HG03520 (cell line): ENCODE measurements at regions not wholly inside any gene's neighbourhood (a gene's known extent, or its start where the extent isn't known, plus 50 kb on each side); places are given as distances from the start of the nearest gene placed in this dataset.

ENCODE experiments used
- ATAC-seq: cut with Tn5 transposase; IDR thresholded peaks from one replicate; pipeline ENCODE4 v1.9.1; 2021; ENCODE audit warnings: mild to moderate bottlenecking, moderate library complexity; ENCODE audit not compliant: unreplicated experiment

GRCh38 chr6:92545861-92546260 lies 873.5 kb downstream of the EPHA7 start:
- no peak for ATAC-seq

- ATAC-seq = no peak
Measured at GRCh38 chr6:92541448-92542060, 877.8 kb downstream of the EPHA7 start.

- no peak for ATAC-seq
Measured at GRCh38 chr6:92538926-92539325, 880.4 kb downstream of the EPHA7 start.

GRCh38 chr6:92538275-92538674 lies 881.1 kb downstream of the EPHA7 start:
- no peak for ATAC-seq

GRCh38 chr6:92534109-92534508 lies 885.2 kb downstream of the EPHA7 start:
- ATAC-seq = no peak

- ATAC-seq = no peak
Measured at GRCh38 chr6:92522589-92522988, 896.8 kb downstream of the EPHA7 start.

GRCh38 chr6:92521553-92521952 lies 897.8 kb downstream of the EPHA7 start:
- ATAC-seq = no peak

- no peak for ATAC-seq
Measured at GRCh38 chr6:92510137-92510536, 909.2 kb downstream of the EPHA7 start.

- ATAC-seq = no peak
Measured at GRCh38 chr6:92507552-92507951, 911.8 kb downstream of the EPHA7 start.

- no peak for ATAC-seq
Measured at GRCh38 chr6:92504509-92504908, 914.9 kb downstream of the EPHA7 start.

GRCh38 chr6:92497281-92497680 lies 922.1 kb downstream of the EPHA7 start:
- no peak for ATAC-seq

GRCh38 chr6:92496527-92496926 lies 922.8 kb downstream of the EPHA7 start:
- no peak for ATAC-seq

GRCh38 chr6:92495242-92495641 lies 924.1 kb downstream of the EPHA7 start:
- no peak for ATAC-seq

GRCh38 chr6:92485487-92485886 lies 933.9 kb downstream of the EPHA7 start:
- no peak for ATAC-seq

- ATAC-seq = no peak
Measured at GRCh38 chr6:92479831-92480230, 939.5 kb downstream of the EPHA7 start.

- no peak for ATAC-seq
Measured at GRCh38 chr6:92473056-92473455, 946.3 kb downstream of the EPHA7 start.

- ATAC-seq = no peak
Measured at GRCh38 chr6:92469186-92469828, 950.1 kb downstream of the EPHA7 start.

- no peak for ATAC-seq
Measured at GRCh38 chr6:92468066-92468465, 951.3 kb downstream of the EPHA7 start.

GRCh38 chr6:92460133-92460532 lies 959.2 kb downstream of the EPHA7 start:
- ATAC-seq = no peak

GRCh38 chr6:92459606-92460005 lies 959.8 kb downstream of the EPHA7 start:
- ATAC-seq = no peak

- ATAC-seq = no peak
Measured at GRCh38 chr6:92446052-92446451, 973.3 kb downstream of the EPHA7 start.

GRCh38 chr6:92433911-92434310 lies 985.4 kb downstream of the EPHA7 start:
- no peak for ATAC-seq

- no peak for ATAC-seq
Measured at GRCh38 chr6:92431502-92431901, 987.9 kb downstream of the EPHA7 start.
